Anterior cingulate cortex (tissue), 58 donors: ENCODE measurements at regions not wholly inside any gene's neighbourhood (a gene's known extent, or its start where the extent isn't known, plus 50 kb on each side); places are given as distances from the start of the nearest gene placed in this dataset.
A peak's percentile ranks its signal among the peaks of the same experiment; 100 is the strongest.

Experiments used
- DNase-seq, 58 donors: peaks; one replicate each; lab custom pipeline; 2025; lab: John Stamatoyannopoulos, UW

DNA sequence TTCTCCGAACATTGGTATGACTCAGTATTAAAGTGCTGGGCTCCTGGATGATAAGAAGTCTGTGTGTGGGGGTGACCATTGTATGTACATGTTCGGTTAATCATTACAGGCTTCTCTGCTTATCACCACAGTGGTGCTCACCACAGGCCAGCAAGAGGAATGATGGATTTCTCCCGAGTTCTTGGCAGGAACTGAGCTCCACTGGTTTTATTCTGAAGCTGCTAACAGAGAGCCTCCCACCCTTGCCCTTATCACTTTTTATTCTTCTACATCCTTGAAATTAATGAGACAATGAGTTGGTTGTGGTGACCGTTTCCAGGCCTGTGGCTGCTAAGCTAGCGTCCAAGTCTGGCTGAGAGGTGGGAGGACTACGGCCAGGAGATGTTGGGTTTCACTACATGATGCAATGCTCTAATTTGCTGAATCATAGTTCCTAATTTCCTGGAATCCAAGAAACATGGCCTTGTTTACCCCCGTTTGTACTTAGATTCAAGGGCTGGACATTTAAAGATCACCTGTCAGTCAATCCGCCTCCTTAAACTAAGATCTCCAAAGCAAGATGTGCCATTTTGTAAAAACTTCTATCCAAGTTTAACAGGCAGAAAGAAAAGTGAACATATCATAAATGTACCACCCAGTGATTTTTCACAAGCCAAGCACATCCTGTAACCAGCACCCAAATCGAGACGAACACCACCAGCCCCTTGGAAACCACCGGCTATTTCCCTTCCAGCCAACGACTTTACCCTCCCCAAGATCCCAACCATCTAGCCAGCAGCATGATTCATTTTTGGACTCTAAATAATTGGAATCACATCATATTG, 172.5 kb downstream of the FOXA2 start:
- DNase-seq = no peak

DNA sequence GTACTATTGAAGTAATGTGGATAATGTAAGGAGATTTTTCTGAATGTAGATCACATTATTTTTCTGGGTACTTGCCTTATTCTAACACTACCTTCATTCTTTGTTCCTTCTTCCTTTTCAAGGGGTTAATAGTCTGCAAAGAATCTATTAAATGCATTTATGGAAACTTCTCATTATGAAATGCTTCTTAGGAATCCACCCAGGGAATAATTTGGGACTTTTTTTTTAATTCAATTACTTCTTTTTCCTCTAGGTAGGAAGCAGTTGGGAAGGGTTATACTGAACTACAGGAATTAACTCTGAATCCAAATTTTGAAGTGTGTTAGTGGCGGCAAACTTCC, 173.1 kb downstream of the FOXA2 start:
- DNase-seq = no peak

DNA sequence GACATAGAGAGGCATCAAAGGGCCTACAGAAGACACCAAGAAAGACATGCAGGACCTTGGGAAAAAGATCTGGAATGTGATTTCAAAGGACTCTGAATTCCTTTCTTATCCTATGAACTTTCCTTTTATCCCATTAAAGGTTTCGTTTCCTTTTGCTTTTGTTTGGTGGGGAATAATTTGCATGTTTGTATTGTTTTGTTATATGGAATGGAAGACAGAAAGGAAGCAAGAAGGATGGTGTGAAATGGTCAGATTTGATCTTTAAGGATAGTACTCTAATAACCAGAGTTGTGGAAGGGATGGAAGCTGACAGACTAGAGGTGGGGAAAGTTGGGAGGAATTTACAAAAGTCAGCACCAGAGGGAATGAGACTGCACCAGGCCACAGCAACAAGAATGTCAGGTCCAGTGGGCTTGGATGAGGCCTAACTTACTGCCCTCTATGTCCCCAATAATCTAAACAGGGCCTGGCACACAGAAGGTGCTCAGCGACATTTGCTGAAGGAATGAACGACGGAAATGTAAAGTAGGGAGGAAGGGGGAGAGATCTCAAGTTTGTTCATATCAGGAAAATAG, 173.7 kb downstream of the FOXA2 start:
- DNase-seq = no peak

DNA sequence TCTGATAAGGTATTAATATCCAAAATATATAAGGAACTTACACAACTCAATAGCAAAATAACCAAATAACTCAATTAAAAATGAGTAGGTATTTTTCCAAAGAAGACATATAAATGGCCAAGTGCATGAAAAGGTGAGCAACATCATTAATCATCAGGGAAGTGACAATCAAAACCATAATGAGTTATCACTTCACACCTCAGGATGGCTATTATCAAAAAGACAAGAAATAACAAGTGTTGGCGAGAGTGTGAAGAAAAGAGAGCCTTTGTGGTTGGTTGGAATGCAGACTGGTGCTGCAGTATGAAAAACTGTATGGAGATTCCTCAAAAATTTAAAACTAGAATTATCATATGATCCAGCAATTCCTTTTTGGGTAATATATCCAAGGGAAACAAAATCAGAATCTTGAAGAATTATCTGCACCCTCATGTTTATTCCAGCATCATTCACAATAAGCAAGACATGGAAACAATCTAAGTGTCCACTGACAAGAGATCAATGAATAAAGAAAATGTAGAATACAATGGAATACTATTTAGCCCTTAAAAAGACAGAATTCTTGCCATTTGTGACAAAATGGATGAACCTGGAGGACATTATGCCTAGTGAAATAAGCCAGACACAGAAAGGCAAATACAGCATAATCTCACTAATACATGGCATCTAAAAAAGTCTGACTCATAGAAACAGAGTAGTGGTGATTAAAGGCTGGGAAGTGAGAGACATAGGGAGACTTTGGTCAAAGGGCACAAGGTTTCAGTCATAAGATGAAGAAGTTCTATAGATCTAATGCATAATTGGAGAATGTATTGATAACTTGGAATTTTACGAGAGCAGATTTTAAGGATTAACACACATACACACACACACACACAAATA, 175.6 kb downstream of the FOXA2 start:
- DNase-seq = no peak

DNA sequence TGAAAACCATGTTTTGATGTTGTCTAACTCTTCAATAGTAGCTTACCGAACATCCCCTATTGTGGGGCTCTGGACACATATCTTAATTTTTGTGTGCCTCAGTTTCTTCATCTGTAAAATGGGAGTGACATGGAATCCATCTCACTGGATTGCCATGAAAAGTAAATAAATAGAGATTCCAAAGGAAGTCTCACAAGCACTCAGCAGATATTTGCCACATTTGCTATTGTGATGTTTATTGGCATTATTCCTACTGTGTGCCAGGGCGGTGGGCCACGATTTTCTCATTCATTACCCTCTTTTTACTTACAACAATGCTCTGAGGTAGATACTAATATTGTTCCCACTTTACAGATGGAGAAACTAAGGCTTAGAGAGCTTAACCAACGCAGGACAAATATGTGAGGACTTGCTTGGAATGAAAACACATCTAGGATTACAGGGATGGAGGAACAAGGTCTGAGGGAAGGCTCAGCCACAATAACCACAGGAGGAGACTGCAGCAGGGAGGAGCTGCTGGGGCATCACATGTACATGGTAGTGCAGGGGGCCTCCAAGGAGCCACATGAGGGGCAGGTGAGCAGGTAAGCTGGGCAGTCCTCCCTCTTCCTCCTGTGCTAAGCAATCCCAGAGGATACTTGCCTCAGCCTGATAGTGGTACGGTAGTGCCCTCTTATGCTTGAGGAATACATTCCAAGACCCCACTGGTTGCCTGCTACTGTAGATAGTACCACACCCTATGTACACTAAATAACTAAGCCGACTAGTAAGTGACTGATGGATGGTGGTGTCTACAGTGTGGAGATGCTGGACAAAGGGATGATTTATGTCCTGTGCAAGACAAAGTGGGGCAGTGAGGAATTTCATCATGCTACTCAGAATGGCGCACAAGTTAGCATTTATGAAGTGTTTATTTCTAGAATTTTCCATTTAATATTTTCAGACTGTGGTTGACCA, 176.9 kb downstream of the FOXA2 start:
- DNase-seq = no peak

DNA sequence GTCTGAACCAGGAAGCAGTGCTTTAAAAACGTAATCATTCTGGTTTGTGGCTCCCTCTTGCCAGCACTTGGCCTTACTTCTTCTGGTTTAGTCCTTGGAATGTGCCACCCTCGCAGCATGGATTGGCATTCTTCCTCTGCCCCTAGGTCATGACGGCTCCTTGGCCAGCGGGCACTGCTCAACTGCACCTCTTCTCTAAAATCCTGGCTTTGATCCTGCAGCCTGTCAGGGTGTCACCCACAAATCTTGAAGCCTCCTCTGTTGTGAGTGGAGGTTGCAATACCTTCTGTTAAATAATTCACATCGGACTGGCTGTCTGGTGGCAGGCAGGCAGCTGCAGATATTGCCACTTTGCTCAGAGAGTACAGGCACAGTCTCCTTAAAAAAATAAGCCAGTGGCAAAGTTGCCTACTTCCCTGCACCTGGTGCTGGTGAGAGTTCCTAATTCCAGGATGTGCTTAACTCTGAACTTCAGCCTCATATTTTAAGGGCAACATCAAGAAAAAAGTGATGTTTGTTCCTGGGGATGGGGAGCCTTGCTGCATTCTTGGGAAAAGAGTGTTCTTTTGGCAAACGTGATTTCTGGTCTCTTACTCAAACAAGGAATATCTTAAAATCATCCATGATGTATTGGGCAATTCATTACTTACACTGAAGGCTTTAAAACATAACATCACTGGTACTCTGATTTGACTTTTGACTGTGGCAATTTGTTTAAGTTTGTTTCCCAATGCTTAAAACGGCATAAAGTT, 179.8 kb downstream of the FOXA2 start:
- DNase-seq = peak in 1 of 58 donors; percentile 2

DNA sequence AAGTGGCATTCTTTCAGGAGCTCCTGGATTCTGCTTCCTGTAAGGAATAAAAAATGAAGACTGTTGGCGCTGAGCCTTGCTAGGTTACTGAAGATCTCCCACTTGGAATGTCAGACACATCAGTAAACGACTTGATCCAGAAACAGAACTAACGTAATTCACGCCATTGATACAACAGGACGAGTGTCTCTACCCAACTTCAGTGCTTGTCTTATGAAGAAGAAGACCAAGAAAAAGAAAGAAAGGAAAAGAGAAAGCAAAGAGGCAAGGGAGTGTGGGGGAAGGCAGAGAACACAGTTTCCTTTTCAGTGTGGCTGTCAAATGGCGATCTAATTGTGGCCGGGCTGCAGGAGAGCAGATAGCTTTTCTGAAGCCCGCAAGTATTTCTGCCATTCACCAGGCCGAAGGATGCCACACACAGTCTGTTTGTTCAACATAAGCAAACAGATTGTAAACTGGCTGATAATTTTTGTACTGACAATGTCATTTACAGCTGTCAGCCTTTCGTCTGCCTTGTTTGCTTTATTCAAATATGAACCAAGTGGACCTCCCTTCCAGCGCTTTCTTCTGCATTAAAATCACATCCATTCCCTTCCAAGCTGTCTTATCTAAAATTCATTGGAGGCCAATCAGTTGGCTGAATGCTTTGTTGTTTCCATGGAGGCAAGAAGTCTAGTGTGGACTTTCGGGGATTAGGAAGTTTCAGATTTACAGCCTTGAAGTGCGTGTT, 180.6 kb downstream of the FOXA2 start:
- DNase-seq = peak in 1 of 58 donors; percentile 3

DNA sequence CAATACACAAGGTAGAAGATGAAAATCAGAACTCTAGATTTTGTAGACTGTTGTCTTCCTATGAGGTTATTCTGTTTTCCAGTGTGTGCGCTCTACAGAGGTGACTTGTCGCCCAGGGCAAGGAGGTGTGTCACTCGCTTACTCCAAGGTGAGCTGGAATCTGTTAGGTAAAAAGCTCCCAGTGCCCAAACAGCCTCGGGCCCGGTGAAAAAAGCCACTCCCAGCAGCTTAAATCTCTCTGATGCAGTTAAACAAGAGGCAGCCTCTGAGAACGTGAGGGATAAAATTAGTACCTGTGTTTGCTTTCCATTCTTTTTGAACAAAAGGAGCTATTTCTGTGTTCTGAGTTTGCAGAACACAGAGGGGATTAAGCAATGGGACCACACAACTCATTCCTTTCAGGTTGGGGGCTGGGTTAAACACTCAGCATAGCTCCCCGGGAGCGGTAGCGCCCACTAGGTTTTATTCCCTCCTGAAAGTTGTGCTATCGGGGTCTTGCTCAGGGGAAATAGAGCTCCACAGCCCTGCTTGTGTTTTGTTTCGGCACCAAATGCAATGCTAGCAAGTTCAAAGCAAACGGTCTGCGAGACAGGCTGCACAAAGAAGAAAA, 181.2 kb downstream of the FOXA2 start:
- peak in 1 of 58 donors; percentile 2 for DNase-seq

DNA sequence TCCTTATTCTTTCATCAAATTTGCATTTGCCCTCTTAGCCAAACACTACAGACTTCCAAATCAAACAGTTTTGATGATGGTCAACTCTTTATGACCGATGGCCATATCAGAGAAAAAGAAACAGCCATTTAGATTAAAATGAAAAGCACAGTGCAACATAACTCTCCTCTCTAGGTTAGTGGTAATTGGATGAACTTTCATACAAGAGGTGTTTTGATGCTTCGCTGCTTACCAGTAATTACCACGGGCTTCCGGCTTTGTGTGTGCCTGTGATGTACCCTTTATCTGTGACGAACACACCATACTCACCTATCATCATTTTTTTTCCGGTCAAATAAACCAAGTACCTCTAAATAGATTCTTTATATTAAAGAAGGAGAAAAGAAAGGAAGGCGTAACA, 181.8 kb downstream of the FOXA2 start:
- no peak for DNase-seq

DNA sequence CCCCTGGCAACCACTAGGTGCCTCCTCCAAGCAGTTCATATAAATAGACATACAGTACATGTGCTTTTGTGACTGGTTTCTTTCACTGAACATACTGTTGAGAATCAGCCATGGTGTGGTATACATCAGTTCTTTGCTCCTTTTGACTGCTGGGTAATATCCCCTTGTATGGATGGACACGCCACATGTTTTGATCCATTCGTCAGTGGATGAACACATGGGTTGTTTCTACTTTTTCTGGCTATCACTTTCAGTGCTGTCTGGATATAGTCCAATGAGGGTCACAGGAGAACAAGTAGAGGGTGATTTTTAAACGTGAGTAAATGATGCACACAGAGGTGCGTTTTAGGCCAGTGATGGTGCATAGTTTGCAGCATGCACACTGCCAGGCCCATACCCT, 183.9 kb downstream of the FOXA2 start:
- DNase-seq = no peak

DNA sequence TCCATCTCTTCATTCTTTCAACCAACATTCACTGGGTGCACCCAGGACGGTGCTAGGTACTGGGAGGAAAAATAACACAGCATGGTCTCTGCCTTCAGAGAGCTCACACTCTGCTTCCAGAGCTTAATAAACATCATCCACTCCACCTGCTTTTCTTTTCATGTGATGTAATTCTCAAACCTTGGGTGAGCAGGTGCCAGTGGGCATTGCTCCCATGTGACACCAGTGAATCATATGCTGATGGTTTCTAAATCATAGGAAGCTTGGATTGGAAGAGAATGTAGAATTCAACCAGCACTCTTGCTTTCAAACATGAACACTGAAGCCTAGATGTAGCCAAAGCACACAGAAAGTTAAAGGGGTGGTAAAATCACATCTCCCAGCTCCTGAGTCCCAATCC, 189.8 kb downstream of the FOXA2 start:
- DNase-seq = no peak

DNA sequence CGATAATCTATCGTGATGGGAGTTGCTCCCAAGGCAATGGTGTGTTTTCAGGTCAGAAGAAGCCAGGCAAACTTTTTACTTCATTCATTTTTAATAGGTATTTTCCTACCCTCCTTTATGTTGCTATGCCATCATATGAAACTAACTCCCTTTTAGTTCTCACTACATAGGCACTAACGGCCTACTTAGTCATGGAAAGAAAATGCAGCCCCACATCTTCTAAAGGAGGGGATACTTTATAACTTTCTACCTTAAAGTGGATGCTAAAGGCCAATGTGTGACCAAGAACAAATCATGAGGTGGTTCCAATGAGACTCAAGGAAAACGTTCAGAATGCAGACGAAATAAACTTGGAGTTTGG, 193.8 kb downstream of the FOXA2 start:
- DNase-seq = no peak

DNA sequence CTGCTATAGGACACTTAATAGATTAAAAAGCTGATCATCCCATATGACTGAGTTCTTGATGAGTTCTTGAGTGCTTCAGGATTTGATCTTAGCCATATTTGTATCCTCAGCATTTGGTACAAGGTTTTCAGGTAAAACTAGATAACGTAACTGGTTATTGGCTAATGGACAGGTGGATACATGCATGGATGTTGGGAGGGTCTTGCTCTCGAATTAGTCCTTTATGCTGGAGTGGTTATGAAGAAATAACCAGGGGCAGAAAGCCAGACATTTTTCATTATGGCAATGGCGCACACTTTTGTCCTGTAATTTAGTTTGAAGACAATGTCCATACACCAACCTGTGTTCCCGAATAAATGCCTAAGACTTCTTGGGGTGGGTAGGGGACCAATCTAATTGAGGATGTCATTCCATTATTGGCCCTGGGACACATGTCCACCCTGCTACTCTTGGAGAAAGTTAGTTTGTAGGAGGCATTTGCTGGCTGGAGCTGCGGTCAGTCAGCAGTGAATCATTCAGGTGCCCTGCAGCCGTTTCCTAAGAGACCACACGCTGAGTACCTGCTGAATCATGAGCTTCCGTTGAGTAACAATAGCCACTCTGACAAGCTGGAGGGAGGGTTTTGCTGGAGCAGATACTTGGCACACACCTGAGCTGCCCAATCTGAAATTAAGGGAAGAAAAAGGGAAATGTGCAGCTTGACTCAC, 194.4 kb downstream of the FOXA2 start:
- DNase-seq = no peak

DNA sequence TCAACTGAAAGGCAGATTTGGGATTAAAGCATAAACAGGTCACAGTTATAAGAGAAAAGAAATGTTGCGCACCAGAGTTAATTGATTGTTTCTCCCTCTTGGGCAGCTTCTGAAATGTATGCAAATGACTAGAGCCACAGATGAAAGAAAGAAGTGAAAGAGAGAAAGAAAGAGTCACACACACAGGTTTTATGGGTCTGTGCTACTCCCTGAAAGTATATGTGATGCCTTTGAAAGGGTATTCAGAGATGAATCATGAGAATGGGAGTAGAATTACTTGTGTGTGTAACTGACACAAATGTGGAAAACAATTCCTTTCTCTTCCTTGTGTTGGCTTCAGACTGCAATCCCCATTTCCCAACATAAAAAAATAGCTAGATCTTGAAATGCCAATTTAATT, 196.9 kb downstream of the FOXA2 start:
- DNase-seq = no peak

DNA sequence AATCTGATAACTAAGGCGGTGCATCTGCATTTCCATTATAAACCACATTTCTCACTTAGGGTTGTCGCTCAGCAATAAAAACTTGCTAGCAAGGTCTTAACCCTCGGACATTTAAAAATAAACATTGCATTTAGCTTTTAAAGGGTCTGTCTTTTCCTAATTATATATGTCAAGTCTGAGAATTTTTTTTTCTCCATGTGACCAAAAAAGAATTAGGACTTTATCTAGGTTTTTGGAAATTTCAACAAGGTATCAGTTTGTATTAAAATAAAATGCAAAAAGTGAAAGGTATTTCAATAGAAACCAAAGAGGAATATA, 198.1 kb downstream of the FOXA2 start:
- no peak for DNase-seq

DNA sequence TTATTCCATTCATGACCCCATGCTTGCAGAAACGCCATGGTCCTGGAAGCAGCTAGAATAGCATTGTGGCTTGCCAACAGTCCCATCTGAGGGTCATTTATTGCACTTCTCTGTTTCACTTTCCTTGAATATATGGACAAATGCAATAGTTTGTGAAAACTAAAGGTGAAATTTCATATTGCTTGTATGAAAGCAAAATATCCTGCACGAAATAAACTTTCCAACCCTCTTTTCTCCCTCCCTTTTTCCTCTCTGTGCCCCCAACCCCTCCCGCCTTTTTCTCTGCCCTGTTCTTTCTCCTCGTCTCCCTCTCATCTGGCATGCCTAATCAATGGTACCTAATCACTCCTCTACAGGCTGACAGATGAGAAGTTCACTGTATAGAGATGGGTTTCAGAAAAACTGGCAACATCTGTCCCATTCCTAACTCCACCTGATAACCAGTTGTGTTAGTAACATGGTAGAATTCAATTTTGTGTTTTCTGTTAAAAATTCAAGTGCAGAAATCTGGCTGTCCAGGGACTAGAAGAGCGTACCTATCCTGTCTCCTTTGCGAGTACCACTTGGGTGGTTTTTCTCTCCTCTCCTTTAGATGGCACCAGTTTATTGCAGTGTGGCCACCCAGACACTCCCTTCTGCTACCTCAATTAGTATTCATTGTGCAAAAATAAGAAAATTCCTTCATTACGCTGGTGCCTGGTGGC, 198.6 kb downstream of the FOXA2 start:
- no peak for DNase-seq

DNA sequence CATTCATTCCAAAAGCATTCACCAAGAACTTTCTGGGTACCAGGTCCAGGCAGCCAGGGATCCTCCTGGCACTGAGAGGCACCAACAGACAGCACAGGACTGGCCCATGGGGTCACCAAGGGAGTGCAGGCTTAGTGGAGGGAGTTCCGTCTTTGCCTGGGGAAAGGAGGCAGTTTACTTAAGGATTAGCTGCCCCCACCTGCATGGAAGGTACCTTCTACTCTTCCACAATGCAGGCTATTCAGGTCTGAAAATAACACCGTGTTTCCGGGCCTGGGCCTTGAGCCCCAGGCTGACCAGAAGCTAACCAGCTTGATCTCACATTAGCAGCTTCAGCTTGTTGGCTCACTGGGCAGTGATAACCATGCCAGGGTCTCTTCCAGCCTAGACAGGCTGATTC, 199.4 kb downstream of the FOXA2 start:
- no peak for DNase-seq
